Heart right ventricle (tissue), 16 donors: ENCODE measurements at regions not wholly inside any gene's neighbourhood (a gene's known extent, or its start where the extent isn't known, plus 50 kb on each side); places are given as distances from the start of the nearest gene placed in this dataset.

Source experiments
- ATAC-seq, 8 donors: fragments of 200-7000 bp; cut with Tn5 transposase; one replicate each; pipeline ENCODE4 v1.9.1; 2020; ENCODE audit warnings: mild to moderate bottlenecking in 8 of 8, moderate library complexity in 8 of 8, moderate number of reproducible peaks in 1 of 8
- DNase-seq, 2 donors: peaks; one replicate each; pipeline ENCODE4 v3.0.0-alpha.2; 2020
- H3K27ac ChIP-seq, 10 donors: fragments of 200-600 bp; sonication (generic) in 2 of 10; one replicate each; pipeline versions ENCODE4 v1.5.0 to v1.8.0; 2020 to 2022; ENCODE audit warnings: mild to moderate bottlenecking in 3 of 10
- H3K27me3 ChIP-seq, 7 donors: fragments of 200-600 bp; one replicate each; pipeline ENCODE4 v1.8.0; 2021 to 2022; ENCODE audit warnings: mild to moderate bottlenecking in 2 of 7
- H3K36me3 ChIP-seq, 9 donors: fragments of 200-600 bp; sonication (generic) in 1 of 9; one replicate each; pipeline versions ENCODE4 v1.5.0 to v1.8.0; 2020 to 2022; ENCODE audit warnings: mild to moderate bottlenecking in 2 of 9
- H3K4me1 ChIP-seq, 9 donors: fragments of 200-600 bp; sonication (generic) in 1 of 9; one replicate each; pipeline versions ENCODE4 v1.5.0 to v1.8.0; 2020 to 2022; ENCODE audit warnings: mild to moderate bottlenecking in 4 of 9
- H3K4me3 ChIP-seq, 10 donors: fragments of 200-600 bp; sonication (generic) in 2 of 10; one replicate each; pipeline versions ENCODE4 v1.5.0 to v1.8.0; 2020 to 2022; ENCODE audit warnings: mild to moderate bottlenecking in 7 of 10, moderate library complexity in 2 of 10
- H3K9me3 ChIP-seq, 11 donors: fragments of 200-600 bp in 10 of 11; sonication (generic) in 2 of 11; one replicate each; pipeline versions ENCODE4 v1.5.0 to v1.8.0; 2013 to 2022; ENCODE audit warnings: mild to moderate bottlenecking in 2 of 11, control low read depth in 1 of 11, moderate library complexity in 1 of 11
- WGBS, 2 donors: extraction: QIAGEN DNeasy Blood & Tissue Kit; methylation state at CpG; one replicate each; pipeline ENCODE4 v1.1.7; 2013; ENCODE audit warnings: inconsistent platforms in 1 of 2; 5-methylcytosine and 5-hydroxymethylcytosine counted together
- intact Hi-C, 10 donors: fragments of 100-400 bp; cut with DNase I; formaldehyde crosslinking; loops; one replicate each; pipeline versions ENCODE4 v1.11.1 to v1.14.2; 2022
- TF ChIP-seq, protein P1 (sequence below), 9 donors: fragments of 200-600 bp; sonication (generic) in 2 of 9; IDR thresholded peaks; one replicate each; pipeline versions ENCODE4 v1.5.0 to v1.8.0; 2021 to 2022; ENCODE audit warnings: antibody characterized with exemption in 9 of 9, mild to moderate bottlenecking in 5 of 9, moderate library complexity in 1 of 9
- donor health status: Arrhythmogenic right ventricular cardiomyopathy.
- donor health status: ischemic (EF 13 %, LVEDD 7.1; RV severe dilation, severe dysfunction).
- donor health status: healthy with polysubstance abuse.
- donor health status: DM: no; HTN: yes; CAD: no.
- donor health status: DM: no; HTN: no; CAD: no.
- donor health status: ischemic (EF 25% LVEDD 6.9; RV normal size, moderate dysfunction).
- donor health status: ischemic (EF 25% LVEDD 5.7; RV mildly dilated, moderate dysfunction).
- donor health status: healthy.
- donor health status: DM: yes; HTN: yes; CAD: no.
- donor health status: Ischemic cardiomyopathy.
- donor health status: ischemic (EF 35%, LVEDD 5.7; RV mildly dilated, moderate dysfunction).
- donor health status: nonischemic (EF 11% LVEDD 7.7; RV severe dilation, severe dysfunction).
- donor health status: DM: yes; HTN: yes; CAD: no.
- donor health status: PGD.
- donor health status: ischemic (EF 29% LVEDD 5.4; RV normal size, mild dysfunction).
- donor health status: nonischemic (EF 23%, LVEDD 6.1; RV moderate dilation, normal function).

DNA sequence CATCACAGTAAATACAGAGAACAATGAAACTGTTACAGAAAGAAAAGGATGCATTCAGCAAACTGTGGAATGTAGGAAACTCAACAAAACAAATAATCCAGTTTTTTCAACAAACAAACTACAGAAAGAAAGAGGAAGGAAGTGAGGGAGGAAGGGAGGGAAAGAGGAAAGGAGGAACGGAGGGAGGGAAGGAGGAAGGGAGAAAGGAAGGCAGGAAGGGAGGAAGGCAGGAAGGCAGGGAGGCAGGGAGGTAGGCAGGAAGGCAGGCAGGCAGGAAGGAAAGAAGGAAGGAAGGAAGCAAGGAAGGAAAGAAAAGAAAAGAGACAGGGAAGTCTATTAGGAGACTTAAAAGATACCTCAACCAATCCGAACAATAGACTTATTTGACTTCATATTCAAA is 135.7 kb downstream of the EFHB start:
- Histone ChIP-seq H3K36me3 (no peaks in the 10 kb centered on the region), H3K27ac (no peak overlapping the region), H3K4me1 (no peaks in the 10 kb centered on the region), H3K9me3 (peaks cover 0 to 54% (median 13%) of the 10 kb centered on the region in 11 donors), H3K4me3 (no peak overlapping the region), H3K27me3 (no peaks in the 10 kb centered on the region)
- 64% methylated on average over 2 of the region's 2 CpGs for WGBS, 2 donors
- intact Hi-C loops: no loop called here
- ATAC-seq (no peak), DNase-seq (no peak)
- TF ChIP-seq, protein P1, sequence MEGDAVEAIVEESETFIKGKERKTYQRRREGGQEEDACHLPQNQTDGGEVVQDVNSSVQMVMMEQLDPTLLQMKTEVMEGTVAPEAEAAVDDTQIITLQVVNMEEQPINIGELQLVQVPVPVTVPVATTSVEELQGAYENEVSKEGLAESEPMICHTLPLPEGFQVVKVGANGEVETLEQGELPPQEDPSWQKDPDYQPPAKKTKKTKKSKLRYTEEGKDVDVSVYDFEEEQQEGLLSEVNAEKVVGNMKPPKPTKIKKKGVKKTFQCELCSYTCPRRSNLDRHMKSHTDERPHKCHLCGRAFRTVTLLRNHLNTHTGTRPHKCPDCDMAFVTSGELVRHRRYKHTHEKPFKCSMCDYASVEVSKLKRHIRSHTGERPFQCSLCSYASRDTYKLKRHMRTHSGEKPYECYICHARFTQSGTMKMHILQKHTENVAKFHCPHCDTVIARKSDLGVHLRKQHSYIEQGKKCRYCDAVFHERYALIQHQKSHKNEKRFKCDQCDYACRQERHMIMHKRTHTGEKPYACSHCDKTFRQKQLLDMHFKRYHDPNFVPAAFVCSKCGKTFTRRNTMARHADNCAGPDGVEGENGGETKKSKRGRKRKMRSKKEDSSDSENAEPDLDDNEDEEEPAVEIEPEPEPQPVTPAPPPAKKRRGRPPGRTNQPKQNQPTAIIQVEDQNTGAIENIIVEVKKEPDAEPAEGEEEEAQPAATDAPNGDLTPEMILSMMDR (IDR thresholded peaks at IDR 0.05): no peak

DNA sequence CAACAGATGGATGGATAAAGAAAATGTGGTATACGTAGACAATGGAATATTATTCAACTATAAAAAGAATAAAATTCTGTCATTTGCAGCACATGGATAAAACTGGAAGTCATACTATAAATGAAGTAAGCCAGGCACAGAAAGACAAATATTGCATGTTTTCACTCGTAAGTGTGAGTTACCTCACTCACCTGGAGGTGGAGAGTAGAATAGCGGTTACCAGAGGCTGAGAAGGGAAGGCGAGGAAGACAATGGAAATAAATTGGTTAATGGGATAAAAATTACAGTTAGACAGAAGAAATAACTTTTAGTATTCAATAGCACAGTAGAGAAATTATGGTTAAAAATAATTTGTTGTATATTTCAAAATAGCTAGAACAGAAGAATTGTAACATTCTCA is 141.6 kb downstream of the EFHB start:
- WGBS, 2 donors: 88 to 91% methylated on average over 4 of the region's 4 CpGs
- Histone ChIP-seq H3K9me3 (no peaks in the 10 kb centered on the region), H3K4me3 (no peak overlapping the region), H3K36me3 (no peaks in the 10 kb centered on the region), H3K27me3 (no peaks in the 10 kb centered on the region), H3K4me1 (no peaks in the 10 kb centered on the region), H3K27ac (no peak overlapping the region)
- no peak for DNase-seq
- ATAC-seq: no peak
- TF ChIP-seq, protein P1 (IDR thresholded peaks at IDR 0.05): no peak
- intact Hi-C loops: no loop called here

DNA sequence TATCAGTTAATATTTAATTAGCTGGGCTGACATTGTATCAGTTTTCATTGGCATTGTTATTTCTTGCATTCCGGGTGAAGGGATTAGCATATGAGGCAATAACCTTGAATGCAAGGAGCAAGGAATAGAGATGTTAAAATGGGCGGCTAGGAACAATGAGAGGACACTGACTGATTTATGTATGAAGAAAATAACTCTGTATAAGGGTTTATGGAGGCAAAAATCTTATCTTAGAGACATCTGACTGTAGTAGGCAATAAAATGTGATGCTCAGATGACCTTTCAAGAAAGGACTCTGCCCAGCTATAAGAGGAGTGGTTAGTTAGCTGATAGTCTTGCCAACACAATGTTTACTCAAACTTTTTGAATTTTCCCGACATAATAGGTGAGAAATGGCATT is 158.3 kb downstream of the EFHB start:
- TF ChIP-seq, protein P1 (IDR thresholded peaks at IDR 0.05): no peak
- no peaks in the 10 kb centered on the region for H3K4me1 ChIP-seq
- H3K27me3 ChIP-seq: no peaks in the 10 kb centered on the region
- 51 to 63% methylated on average over 3 of the region's 3 CpGs for WGBS, 2 donors
- H3K27ac ChIP-seq: no peak overlapping the region
- H3K9me3 ChIP-seq: no peaks in the 10 kb centered on the region
- DNase-seq (no peak), ATAC-seq (no peak)
- intact Hi-C loops: no loop called here
- H3K36me3 ChIP-seq: no peaks in the 10 kb centered on the region
- no peak overlapping the region for H3K4me3 ChIP-seq

DNA sequence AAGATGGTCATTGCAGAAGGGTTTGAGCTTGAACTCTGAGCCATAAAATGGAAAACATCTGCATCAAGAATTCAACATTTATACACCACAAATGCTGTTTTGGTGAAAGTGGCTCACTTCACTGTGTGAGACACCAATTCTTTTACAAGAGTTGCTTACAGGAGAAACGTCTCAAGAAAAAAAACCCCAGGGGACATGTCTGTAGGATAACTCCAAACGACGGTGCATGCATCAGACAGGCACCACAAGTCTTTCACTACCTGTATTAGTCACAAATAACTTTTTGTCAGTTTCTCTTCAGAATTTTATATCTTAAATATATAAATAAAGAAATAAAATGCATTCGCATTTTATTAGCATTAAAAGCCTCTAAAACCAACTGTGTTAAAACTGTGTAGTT is 164.3 kb downstream of the EFHB start:
- no peaks in the 10 kb centered on the region for H3K9me3 ChIP-seq
- DNase-seq (no peak), ATAC-seq (no peak)
- no peaks in the 10 kb centered on the region for H3K4me1 ChIP-seq
- 61 to 64% methylated on average over 4 of the region's 4 CpGs for WGBS, 2 donors
- no peak overlapping the region for H3K27ac ChIP-seq
- intact Hi-C loops: no loop called here
- H3K27me3 ChIP-seq: no peaks in the 10 kb centered on the region
- no peak overlapping the region for H3K4me3 ChIP-seq
- TF ChIP-seq, protein P1 (IDR thresholded peaks at IDR 0.05): no peak
- no peaks in the 10 kb centered on the region for H3K36me3 ChIP-seq

DNA sequence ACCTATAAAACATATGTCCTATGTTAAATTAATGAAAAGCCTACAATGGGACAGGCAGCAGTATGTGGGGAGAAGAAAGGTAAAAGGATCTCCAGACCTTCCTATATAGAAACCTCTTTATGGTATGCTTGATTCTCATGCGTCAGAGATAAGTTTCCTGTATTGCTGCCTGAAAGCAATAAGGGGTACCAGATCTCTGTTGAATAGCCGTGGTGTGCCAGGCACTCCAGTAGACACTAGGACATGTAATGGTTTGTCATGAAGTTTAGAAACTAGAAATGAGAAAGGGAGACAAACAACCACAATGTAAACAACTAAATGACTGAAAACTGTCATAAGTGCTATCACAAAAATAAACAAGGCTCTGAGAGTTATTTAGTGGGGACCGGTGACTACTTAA is 168.1 kb downstream of the EFHB start:
- Histone ChIP-seq H3K27ac (no peak overlapping the region), H3K9me3 (no peaks in the 10 kb centered on the region), H3K4me3 (no peak overlapping the region), H3K4me1 (no peaks in the 10 kb centered on the region), H3K27me3 (no peaks in the 10 kb centered on the region), H3K36me3 (no peaks in the 10 kb centered on the region)
- WGBS, 2 donors: 85 to 88% methylated on average over 3 of the region's 3 CpGs
- ATAC-seq (no peak), DNase-seq (no peak)
- intact Hi-C loops: no loop called here
- TF ChIP-seq, protein P1 (IDR thresholded peaks at IDR 0.05): no peak
